ENCODE measurements at regions not wholly inside any gene's neighbourhood (a gene's known extent, or its start where the extent isn't known, plus 50 kb on each side); places are given as distances from the start of the nearest gene placed in this dataset.
"Not testable (repeated sequence)": the region's sequence is repeated elsewhere in the genome, so short reads cannot be mapped to it uniquely, and the experiment has no call there.

GRCh38 chr2:164024396-164024795 is 288.6 kb upstream of the FIGN start:
- DNase-seq (ENCODE audit: low spot score) = no peak

DNA sequence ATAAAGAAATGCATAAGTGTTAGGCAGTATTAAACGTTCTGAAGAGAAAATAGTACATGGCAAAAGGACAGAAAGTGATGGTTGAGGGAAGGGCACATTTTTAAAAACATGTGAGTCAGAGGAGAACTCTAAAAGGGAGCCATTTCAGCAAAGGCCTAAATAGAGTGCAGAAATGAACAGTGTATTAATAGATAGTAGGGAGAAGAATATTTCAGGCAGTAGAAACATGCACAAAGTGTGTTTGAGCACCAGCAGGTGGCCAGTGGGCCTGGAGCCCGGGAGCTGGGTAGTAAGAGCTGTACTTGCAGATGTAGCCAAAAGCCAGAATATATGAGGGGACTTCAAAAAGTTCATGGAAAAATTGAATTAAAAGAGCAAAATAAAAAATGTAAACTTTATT is 288.1 kb upstream of the FIGN start:
- no peak for DNase-seq (ENCODE audit: low spot score)

GRCh38 chr2:164015328-164016123 is 279.7 kb upstream of the FIGN start:
- no peak for DNase-seq (ENCODE audit: low spot score)

DNA sequence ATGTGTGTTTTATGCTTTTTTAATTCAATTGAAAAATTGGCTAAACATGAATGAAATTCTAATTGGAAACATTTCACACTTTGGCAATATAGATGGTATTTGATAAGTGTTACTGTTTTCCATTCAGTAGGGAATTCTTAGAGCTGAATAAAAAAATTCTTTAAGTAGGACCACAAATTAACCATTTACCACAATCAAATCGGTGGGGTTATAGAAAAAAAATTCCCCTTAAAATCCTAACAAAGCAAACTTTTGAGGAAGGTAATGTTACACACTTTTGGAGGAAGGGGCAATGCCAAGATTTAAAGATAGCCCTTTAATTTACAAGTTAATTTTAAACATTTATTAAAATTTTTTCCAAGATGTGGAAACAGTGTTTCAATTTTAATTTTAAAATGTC is 279.0 kb upstream of the FIGN start:
- no peak for DNase-seq (ENCODE audit: low spot score)

DNA sequence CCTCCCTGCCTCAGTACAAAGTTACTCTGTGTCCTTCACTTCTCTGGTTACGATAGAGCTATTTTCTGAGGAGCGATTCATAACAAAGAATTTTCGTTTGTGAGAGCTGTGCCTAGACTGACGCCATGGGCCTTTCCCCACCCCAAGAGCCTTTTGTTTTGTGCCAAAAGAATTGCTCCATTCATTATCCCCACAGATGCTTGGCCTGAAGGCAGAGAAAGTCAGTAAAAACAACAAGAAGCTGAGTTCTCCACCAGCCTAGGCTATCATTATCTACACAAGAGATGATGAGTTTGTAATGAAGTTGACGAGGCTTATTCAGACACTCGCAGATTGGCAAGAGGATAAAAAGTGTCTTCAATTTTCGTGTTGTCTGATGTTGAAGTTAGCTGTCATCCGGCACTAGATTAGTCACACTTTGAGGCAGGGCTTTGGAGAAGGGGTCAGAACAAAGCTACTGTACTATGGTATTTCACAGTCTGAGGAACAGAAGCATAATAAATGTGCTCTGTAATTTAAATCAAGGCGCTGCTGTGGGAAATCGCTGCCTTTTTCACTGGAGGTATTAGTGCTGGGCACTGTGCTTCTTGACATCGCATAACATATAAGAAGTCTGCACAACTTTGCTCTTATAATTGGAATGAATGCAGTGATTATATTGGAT is 278.4 kb upstream of the FIGN start:
- DNase-seq (ENCODE audit: low spot score) = no peak

GRCh38 chr2:164012581-164012980 is 276.8 kb upstream of the FIGN start:
- DNase-seq (ENCODE audit: low spot score) = no peak

DNA sequence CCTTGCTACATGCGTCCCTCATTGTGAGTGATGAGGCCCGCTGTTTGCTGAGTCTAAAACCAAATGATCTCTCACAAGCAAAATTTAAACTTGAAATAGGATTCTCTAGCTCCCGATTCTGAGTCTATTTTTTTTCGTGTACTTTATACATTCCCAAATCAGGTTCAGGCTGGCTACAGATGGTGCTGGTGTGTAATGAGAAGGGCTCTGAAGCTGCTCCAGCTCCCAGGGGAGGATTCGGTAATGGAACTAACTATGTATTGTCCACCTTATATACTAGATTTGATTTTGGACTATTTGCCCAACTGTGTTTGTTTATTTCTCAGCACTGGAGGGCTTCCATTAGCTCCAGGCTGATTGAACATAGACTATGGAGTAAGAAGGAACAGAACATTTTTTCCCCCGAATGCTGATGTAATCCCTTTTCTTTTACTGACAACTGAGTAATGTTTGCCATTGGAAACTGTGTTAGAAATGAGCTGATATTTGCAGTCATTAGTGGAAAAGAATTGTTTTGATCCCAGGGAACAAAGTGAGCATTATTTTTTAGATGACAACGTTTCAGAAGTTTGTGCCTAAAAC is 274.0 kb upstream of the FIGN start:
- DNase-seq (ENCODE audit: low spot score) = no peak

GRCh38 chr2:164008752-164009151 is 272.9 kb upstream of the FIGN start:
- no peak for DNase-seq (ENCODE audit: low spot score)

DNA sequence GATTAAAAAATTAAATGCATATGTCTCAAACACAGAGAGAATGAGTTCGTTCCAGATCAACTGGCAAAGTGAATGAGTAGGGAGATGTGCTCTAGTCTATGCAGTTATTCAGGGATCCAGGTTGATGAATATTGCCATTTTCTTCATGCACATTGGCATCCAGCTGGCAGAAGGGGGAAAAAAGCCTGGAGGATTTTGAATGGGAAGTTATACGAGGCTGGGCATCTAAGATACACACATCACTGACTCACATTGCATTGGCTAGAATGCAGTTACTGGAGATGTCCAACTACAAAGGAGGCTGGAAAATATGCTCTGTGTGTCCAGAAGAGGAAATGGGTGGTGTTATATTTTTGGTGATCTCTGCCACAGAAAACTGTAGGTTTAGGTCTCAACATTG is 270.9 kb upstream of the FIGN start:
- DNase-seq (ENCODE audit: low spot score) = no peak

- no peak for DNase-seq (ENCODE audit: low spot score)
Measured at GRCh38 chr2:164000176-164000575, 264.4 kb upstream of the FIGN start.

- no peak for DNase-seq (ENCODE audit: low spot score)
Measured at GRCh38 chr2:163997466-163997865, 261.7 kb upstream of the FIGN start.

DNA sequence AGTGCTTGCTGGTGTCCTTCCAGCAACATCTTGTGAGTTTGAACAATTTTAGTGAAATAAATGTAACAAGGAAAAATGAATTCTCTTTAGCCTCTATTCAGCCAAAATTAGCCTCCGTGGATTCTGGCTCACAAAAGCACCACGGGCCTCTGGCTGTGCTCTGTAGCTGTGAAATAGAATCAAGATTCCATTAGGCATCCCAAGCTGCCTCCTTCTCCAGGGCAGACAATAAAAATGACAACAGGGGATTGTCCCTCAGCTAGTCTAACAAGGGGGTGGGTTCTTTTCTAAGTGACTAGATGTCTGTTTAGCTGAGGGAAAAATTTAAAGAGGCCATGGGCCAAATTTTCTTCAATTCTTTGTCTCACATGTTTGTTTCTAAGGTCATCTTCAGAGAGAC is 254.7 kb upstream of the FIGN start:
- no peak for DNase-seq (ENCODE audit: low spot score)

- DNase-seq (ENCODE audit: low spot score) = no peak
Measured at GRCh38 chr2:163990101-163990500, 254.3 kb upstream of the FIGN start.

DNA sequence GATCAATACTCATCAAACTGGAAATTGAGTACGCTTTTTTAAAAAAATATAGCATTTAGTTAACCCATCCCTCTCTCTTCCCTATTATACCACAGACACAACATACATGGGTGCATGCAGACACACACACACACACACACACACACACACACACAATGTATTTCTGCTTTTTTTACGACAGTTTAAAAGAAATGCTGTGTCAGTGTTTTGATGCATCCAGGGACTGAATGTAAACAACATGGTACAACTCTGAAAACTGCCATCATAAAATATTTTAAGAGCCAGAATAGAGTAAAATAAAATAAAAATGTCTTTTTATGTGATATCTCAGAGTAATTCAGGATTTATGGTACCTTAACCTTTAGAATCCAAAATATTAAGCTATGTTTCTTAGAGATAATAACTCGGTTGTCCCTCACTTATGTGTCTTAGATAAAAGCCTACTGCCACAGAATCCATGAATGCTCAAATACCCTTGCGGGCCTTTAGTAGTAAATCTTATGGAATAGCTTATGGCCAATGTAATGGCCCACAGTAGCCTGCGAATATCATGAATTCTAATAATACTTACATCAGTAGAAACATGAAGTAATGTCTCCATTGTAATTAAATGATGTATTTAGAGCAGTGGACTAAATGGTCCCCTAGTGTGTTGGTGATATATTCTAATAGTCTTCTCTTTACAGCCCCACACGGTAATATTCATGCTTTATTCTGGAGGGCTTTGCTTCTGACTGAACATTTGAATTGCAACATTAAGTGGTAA is 251.6 kb upstream of the FIGN start:
- DNase-seq (ENCODE audit: low spot score) = no peak

- no peak for DNase-seq (ENCODE audit: low spot score)
Measured at GRCh38 chr2:163984986-163985385, 249.2 kb upstream of the FIGN start.

DNA sequence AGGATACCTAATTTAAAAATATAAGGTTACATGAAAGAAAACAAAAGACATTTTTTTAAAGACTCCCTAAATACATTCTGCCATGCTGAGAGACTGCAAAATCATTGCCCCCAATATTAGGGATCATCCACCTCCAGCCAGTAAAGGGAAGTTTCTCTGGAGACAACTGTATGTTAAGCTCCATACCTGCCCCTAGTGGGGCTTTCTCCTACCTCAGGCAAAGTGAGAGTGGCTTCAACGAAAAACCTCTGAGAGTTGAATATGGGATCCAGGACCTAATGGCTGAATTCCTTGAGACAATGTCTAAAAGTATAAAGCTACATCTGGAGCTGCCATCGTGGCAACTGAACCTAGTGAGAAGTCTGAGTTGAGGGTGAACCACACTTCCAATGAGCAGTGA is 248.1 kb upstream of the FIGN start:
- no peak for DNase-seq (ENCODE audit: low spot score)

GRCh38 chr2:163982938-163983337 is 247.1 kb upstream of the FIGN start:
- no peak for DNase-seq (ENCODE audit: low spot score)

- no peak for DNase-seq (ENCODE audit: low spot score)
Measured at GRCh38 chr2:163974766-163975165, 239.0 kb upstream of the FIGN start.

DNA sequence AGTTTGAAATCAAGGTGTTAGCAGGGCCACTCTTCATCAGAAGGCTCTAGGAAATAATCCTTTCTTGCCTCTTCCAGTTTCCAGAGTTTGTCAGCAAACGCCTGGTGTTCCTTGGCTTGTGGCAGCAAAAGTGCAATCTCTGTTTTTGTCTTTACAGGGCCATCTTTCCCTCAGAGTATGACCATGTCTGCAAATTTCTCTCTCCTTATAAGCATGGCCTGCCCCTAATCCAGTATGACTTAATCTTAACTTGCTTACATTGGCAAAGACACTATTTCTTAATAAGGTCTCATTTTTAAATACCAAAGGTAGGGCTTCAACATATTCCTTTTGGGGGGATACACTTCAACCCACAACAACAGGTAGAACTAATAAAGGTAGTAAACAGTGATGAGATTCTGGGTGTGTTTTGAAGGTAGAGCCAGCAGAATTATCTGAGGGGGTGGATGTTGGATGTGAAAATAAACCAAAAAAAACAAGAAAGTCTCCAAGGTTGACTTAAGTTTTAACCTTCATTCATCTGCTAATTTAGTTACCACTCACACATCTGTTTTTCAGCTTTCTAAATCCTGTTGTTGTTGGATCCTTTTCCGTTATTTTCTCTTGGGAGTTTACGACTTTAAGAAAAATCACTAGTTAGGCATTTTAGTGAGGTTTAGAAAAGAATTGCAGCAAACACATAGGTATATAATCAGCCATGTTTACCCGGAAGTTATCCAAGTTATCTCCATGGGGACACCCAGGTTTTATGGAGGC is 234.4 kb upstream of the FIGN start:
- no peak for DNase-seq (ENCODE audit: low spot score)

- not testable (repeated sequence) for DNase-seq (ENCODE audit: low spot score)
Measured at GRCh38 chr2:163964278-163964677, 228.5 kb upstream of the FIGN start.

GRCh38 chr2:163953390-163953907 is 217.6 kb upstream of the FIGN start:
- no peak for DNase-seq (ENCODE audit: low spot score)
